DMS153 treated with DMSO at 0.1 percent for 48 hours (cell line): ENCODE measurements at regions not wholly inside any gene's neighbourhood (a gene's known extent, or its start where the extent isn't known, plus 50 kb on each side); places are given as distances from the start of the nearest gene placed in this dataset.
"Not testable (repeated sequence)": the region's sequence is repeated elsewhere in the genome, so short reads cannot be mapped to it uniquely, and the experiment has no call there.

ENCODE experiments used
- DNase-seq: peaks from one replicate; lab custom pipeline; 2025; ENCODE audit not compliant: unreplicated experiment; lab: John Stamatoyannopoulos, UW

DNA sequence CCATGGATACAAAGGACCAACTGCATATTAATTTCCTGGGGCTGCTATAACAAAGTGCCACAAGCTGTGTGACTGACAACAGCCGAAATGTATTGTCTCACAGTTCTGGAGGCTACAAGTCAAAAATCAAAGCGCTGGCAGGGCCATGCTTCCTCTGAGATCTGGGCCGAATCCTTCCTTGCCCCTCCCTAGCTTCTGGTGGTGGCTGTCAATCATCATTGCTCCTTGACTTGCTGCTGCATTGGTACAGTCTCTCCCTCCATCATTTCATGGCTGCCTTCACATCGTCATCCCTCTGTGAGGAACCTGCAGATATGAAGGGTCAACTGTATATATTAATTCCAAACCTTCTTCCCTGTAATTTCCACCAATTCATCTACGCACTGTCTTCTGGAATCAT, 118.3 kb downstream of the EXOC5 start:
- DNase-seq, result no peak

- DNase-seq, result no peak
Measured at GRCh38 chr14:57139173-57139572, 129.5 kb downstream of the EXOC5 start.

DNA sequence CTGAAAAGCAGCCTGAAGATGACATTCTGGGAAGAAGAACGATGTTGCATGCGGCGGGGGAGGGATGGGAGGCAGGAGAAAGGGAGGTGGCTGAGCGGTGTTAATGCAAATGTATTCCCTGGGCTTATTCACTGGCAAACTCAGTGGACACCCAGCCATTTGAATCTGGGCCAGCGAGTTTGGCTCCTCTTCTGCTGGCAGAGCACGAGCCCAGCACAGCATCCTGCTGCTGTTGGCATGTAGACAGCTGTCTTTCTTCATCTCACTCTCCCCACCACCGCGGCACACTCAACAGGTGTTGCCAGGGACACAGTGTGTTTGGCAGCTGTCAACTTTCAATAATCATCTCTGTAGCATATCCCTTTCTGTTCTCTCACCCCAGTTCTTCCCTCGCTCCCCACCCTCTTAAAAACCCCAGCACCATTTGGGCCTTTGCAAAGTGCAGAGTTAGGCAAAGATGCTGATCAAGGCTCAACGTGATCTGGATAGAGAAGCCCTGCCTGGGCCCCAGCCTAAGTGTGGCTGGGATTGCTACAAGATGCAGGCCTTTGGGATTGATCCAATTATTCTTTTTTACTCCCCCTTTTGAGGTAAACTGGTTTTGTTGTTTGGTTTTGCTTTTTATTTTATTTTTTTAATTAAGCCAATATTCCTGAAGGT, 131.9 kb downstream of the EXOC5 start:
- no peak for DNase-seq

DNA sequence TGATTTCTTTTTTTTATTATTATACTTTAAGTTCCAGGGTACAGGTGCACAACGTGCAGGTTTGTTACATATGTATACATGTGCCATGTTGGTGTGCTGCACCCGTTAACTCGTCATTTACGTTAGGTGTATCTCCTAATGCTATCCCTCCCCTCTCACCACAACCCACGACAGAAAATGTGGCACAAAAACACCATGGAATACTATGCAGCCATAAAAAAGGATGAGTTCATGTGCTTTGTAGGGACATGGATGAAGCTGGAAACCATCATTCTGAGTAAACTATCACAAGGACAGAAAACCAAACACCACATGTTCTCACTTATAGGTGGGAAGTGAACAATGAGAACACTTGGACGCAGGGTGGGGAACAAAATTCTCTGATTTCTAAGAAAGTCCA, 140.9 kb downstream of the EXOC5 start:
- DNase-seq, result not testable (repeated sequence)

- no peak for DNase-seq
Measured at GRCh38 chr14:57122129-57122528, 146.6 kb downstream of the EXOC5 start.

- DNase-seq, result not testable (repeated sequence)
Measured at GRCh38 chr14:57112072-57112807, 156.5 kb downstream of the EXOC5 start.

DNA sequence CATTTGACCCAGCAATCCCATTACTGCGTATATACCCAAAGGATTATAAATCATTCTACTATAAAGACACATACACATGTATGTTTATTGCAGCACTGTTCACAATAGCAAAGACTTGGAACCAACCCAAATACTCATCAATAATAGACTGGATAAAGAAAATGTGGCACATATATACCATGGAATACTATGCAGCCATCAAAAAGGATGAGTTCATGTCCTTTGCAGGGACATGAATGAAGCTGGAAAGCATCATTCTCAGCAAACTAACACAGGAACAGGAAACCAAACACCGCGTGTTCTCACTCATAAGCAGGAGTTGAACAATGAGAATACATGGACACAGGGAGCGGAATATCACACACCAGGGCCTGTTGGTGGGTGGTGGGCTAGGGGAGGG, 158.3 kb downstream of the EXOC5 start:
- DNase-seq, result not testable (repeated sequence)

GRCh38 chr14:57091030-57091608, 177.6 kb downstream of the EXOC5 start:
- no peak for DNase-seq

GRCh38 chr14:57089901-57090300, 178.8 kb downstream of the EXOC5 start:
- peak; percentile 92 for DNase-seq

- no peak for DNase-seq
Measured at GRCh38 chr14:57087841-57088240, 180.9 kb downstream of the EXOC5 start.

GRCh38 chr14:57086271-57087162, 182.2 kb downstream of the EXOC5 start:
- DNase-seq, result no peak

GRCh38 chr14:57085801-57086200, 182.9 kb downstream of the EXOC5 start:
- peak; percentile 85 for DNase-seq

DNA sequence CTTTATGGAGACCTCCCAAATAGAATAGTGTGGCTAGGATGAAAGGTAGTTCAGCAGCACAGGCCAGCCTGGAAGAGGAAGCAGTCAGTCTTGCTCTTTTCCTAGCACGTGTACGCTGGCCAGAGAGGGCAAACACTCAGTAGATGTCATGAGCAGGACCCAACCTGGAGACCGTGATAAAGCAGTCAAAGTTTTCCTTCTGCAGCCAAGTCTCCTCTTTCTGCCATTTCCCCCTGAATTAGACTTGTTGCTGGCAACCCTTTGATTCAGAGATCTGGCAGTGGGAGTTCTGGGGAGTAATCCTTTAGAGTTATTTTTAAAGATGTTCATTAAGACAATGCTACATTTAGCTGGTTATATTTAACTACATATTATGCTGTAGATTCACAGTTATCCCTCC, 183.7 kb downstream of the EXOC5 start:
- no peak for DNase-seq

- no peak for DNase-seq
Measured at GRCh38 chr14:57080691-57081090, 188.0 kb downstream of the EXOC5 start.

DNA sequence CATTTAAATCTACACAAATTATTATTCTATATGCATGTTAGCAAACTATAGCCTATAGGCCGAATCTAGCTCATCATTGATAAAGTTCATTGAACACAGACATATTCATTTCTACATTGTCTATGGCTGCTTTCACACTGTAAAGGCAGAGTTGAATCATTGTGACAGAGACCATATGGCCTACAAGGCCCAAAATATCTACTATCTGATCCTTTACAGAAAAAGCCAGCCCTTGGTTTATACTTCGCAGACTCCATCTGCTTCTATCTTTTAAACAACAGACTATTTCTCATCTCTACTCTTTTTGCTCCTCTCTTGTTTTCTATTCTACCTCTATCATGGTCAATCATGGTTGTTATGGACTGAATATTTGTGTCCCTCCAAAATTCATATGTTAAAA, 190.7 kb downstream of the EXOC5 start:
- no peak for DNase-seq

DNA sequence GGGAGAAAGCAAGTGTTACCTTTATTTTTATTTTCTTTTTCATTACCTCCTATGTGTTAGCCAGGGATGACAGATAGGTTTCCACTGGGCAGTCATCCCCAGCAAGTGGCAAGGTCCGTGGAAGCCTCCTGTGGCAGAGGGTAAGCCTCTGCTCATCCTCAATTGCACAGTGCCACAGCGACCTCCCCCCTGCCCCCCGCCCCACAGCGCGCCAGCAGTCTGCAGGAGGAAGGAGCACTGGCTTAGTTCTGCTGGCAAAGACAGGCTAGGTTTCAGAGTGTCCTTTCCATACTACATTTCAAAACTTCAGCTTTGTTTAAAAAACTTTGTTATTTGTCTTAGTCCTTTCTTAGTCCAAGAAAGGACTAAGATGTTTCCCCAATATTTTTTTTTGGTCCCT, 194.7 kb downstream of the EXOC5 start:
- DNase-seq, result no peak

DNA sequence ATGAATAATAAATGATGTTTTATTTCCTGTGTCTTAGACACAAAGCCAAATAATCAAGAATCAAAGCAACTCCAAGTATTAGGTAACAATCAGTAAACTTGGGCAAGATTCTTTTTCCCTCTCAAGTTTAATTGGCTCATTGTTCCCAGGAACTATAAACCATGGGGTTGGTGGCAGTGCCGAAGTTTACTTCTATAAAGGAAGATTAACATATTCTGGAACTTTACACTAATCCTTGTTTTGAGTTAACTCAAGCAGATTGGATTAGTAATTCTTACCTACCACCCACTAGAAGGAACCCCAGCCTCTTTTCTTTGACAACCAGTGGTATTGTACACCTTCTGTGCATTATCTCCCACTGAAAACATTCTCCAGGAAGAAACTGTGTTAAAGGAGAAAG, 197.1 kb downstream of the EXOC5 start:
- no peak for DNase-seq

DNA sequence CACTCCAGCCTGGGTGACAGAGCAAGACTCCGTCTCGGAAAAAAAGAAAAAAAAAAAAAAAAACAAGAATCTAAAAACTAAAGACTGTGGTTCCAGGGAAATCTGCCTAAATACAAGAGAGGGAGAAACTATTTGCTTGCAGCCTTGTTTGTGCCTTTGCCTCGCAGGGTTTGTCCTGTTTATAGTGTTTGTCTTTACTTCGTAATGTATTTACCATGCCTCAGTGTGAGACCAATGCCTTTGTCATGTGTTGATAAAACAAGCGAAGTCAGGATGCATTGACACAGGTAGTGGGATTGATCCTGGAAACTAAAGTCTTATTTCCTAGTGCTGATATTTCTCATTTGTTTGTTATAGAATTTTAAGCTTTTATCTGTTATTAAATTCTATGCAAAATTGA, 199.0 kb downstream of the EXOC5 start:
- no peak for DNase-seq

DNA sequence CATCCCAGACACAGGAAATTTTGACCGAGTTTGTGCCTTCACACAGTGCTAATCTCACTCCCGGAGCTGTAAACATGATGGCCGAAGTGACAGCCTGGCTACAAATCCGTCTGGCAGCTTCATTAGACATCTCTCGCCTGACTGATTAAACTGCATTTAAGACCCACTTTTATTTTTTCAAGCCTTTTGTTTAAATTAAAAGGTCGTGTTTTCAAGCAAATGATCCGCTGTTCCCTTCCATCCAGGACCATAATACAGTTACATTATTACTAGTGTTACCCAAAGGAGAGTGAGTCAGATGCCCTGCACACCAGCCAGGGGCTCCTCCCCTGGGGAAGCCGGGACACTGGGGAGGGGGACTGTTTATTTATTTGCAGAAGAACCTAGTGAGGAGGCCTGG, 200.2 kb downstream of the EXOC5 start:
- DNase-seq, result no peak

GRCh38 chr14:57066887-57067513, 201.7 kb downstream of the EXOC5 start:
- DNase-seq, result no peak

DNA sequence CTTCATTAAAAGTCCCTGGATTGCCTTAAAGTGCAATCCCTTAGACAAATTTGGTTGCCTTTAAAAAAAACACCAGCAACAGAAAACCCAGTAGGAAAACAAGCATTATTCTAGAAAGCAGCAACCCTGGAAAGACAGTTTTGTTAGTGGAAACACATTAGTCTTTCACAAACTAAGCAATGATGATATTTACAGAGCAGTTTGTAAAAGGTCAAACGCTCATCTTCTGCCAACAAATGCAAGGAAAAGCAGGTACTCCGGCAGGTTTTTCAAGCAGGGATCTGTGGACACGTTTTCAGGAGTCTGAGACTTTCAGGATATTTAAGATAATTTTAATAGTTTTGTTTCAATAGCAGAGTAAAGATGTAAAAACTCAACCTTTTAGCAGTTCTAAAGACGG, 202.2 kb downstream of the EXOC5 start:
- no peak for DNase-seq
